HG03571 (cell line): ENCODE measurements at regions not wholly inside any gene's neighbourhood (a gene's known extent, or its start where the extent isn't known, plus 50 kb on each side); places are given as distances from the start of the nearest gene placed in this dataset.
"Not testable (repeated sequence)": the region's sequence is repeated elsewhere in the genome, so short reads cannot be mapped to it uniquely, and the experiment has no call there.

Experiments
- ATAC-seq: cut with Tn5 transposase; IDR thresholded peaks from one replicate; pipeline ENCODE4 v1.9.1; 2021; ENCODE audit not compliant: unreplicated experiment

GRCh38 chr9:78383130-78383529 lies 86.2 kb downstream of the PSAT1 start:
- ATAC-seq = no peak

- no peak for ATAC-seq
Measured at GRCh38 chr9:78386348-78386747, 89.4 kb downstream of the PSAT1 start.

GRCh38 chr9:78386773-78387172 lies 89.8 kb downstream of the PSAT1 start:
- ATAC-seq = no peak

- ATAC-seq = no peak
Measured at GRCh38 chr9:78393340-78393739, 96.4 kb downstream of the PSAT1 start.

- no peak for ATAC-seq
Measured at GRCh38 chr9:78393932-78394331, 97.0 kb downstream of the PSAT1 start.

GRCh38 chr9:78396087-78396486 lies 99.2 kb downstream of the PSAT1 start:
- ATAC-seq = no peak

GRCh38 chr9:78397045-78397444 lies 100.1 kb downstream of the PSAT1 start:
- no peak for ATAC-seq

GRCh38 chr9:78397454-78397853 lies 100.5 kb downstream of the PSAT1 start:
- ATAC-seq = no peak

GRCh38 chr9:78399153-78399552 lies 102.2 kb downstream of the PSAT1 start:
- no peak for ATAC-seq

- ATAC-seq = no peak
Measured at GRCh38 chr9:78400496-78400895, 103.6 kb downstream of the PSAT1 start.

- no peak for ATAC-seq
Measured at GRCh38 chr9:78405461-78405860, 108.5 kb downstream of the PSAT1 start.

- no peak for ATAC-seq
Measured at GRCh38 chr9:78406146-78406545, 109.2 kb downstream of the PSAT1 start.

- ATAC-seq = no peak
Measured at GRCh38 chr9:78406933-78407332, 110.0 kb downstream of the PSAT1 start.

GRCh38 chr9:78407636-78408312 lies 110.8 kb downstream of the PSAT1 start:
- ATAC-seq = no peak

- ATAC-seq = no peak
Measured at GRCh38 chr9:78408388-78408787, 111.5 kb downstream of the PSAT1 start.

GRCh38 chr9:78409928-78410510 lies 113.1 kb downstream of the PSAT1 start:
- not testable (repeated sequence) for ATAC-seq

GRCh38 chr9:78422309-78422708 lies 125.4 kb downstream of the PSAT1 start:
- ATAC-seq = no peak

- ATAC-seq = no peak
Measured at GRCh38 chr9:78424299-78424698, 127.4 kb downstream of the PSAT1 start.

- no peak for ATAC-seq
Measured at GRCh38 chr9:78428640-78429039, 131.7 kb downstream of the PSAT1 start.

- no peak for ATAC-seq
Measured at GRCh38 chr9:78430387-78430786, 133.5 kb downstream of the PSAT1 start.

- ATAC-seq = not testable (repeated sequence)
Measured at GRCh38 chr9:78431039-78431438, 134.1 kb downstream of the PSAT1 start.

GRCh38 chr9:78436873-78437272 lies 139.9 kb downstream of the PSAT1 start:
- no peak for ATAC-seq

- ATAC-seq = no peak
Measured at GRCh38 chr9:78437296-78437695, 140.4 kb downstream of the PSAT1 start.
